NOMO-1 (cell line): ENCODE measurements at regions not wholly inside any gene's neighbourhood (a gene's known extent, or its start where the extent isn't known, plus 50 kb on each side); places are given as distances from the start of the nearest gene placed in this dataset.

ENCODE experiments used
- DNase-seq, 2 experiments: peaks; one replicate each; lab custom pipeline; 2025; ENCODE audit not compliant: unreplicated experiment in 2 of 2; lab: John Stamatoyannopoulos, UW

- DNase-seq: no peak
Observed at GRCh38 chr13:62910541-62911060, 1495.0 kb upstream of the PCDH20 start.

- no peak for DNase-seq
Observed at GRCh38 chr13:62908321-62908720, 1492.7 kb upstream of the PCDH20 start.

GRCh38 chr13:62906896-62907295 lies 1491.2 kb upstream of the PCDH20 start:
- DNase-seq: no peak

- DNase-seq: no peak
Observed at GRCh38 chr13:62906469-62906868, 1490.8 kb upstream of the PCDH20 start.

- DNase-seq: no peak
Observed at GRCh38 chr13:62887046-62887445, 1471.4 kb upstream of the PCDH20 start.

- DNase-seq: no peak
Observed at GRCh38 chr13:62879071-62879470, 1463.4 kb upstream of the PCDH20 start.

DNA sequence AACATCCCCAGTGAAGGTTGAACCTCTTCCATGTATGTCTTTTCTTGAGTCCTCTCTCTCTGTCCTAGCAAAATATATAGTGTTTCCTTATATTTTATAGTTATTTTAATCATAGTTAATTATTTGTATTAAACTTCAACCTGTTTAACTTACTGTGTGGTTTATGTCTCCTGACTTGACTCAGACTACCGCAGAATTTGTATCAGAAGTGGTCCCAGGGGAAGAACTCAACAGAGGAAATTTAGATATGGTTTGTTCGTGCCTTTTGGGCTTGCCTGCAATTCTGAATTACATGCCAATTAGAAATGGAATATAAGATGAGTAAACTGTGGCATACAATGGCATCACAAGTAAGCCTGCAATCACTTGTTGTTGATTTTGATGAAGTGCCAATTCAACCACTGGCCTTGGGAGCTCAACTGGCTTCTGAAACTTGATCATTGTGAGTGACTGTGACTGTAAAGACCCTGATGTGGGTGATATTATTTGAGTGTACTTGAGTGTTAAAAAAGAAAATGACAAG lies 1459.5 kb upstream of the PCDH20 start:
- DNase-seq: no peak

DNA sequence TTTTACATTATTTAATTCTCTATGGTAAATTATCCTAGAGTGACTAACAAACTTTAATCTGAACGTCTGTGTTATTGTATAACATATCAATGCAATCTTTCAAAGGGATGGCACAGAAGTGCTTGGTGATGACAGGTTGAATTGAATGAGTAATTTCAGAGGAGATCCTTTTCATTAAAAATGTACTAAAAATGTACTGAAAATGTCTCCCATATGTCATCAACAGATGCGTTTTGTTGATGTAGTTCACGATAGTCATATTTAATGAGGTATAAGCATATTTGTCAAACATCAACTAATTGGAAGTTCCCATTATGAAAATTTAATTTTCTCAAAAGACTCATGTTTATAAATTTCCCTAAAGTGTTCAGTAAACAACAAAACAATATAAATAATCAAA lies 1434.7 kb upstream of the PCDH20 start:
- DNase-seq: no peak

- DNase-seq: no peak
Observed at GRCh38 chr13:62847520-62847919, 1431.9 kb upstream of the PCDH20 start.

- no peak for DNase-seq
Observed at GRCh38 chr13:62846302-62846701, 1430.7 kb upstream of the PCDH20 start.

DNA sequence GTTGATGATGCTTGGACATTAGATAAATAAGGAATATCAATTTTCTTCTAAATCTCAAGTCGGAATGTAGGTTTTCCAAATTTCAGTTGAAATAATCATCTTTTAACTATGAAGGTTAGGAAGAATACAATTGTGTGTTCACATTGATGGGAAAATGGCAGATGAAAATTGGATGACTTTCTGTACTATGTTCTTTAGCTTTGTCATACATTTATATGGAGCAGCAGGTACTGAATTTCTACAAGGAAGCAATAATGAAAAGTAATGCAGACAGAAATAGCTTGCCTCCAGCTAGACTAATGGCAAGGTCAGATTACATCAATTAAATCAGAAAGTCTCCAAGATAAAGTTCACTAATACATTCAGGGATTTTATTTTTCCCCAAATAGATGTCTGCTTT lies 1423.7 kb upstream of the PCDH20 start:
- no peak for DNase-seq

DNA sequence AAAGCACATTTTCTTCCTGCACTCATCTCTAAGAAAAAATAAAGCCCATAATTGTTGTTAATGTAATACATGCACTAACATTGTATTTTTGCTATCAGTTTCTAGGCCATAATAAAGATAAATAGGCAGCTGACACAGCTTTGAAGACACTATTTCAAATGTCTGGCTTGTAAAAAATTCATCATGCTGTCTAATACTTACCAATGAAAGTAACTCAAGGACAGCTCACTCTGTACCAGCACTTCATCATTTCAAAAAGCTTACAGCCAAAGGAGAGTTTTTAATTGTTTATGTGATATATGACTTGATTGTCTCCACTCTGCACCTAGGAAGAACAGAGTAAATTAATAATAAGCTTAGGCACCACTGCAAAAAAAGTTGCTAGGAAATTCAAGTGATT lies 1423.3 kb upstream of the PCDH20 start:
- DNase-seq: no peak

GRCh38 chr13:62837895-62838294 lies 1422.2 kb upstream of the PCDH20 start:
- no peak for DNase-seq

- DNase-seq: no peak
Observed at GRCh38 chr13:62829486-62829885, 1413.8 kb upstream of the PCDH20 start.

- no peak for DNase-seq
Observed at GRCh38 chr13:62799931-62800436, 1384.3 kb upstream of the PCDH20 start.

GRCh38 chr13:62799038-62799535 lies 1383.4 kb upstream of the PCDH20 start:
- DNase-seq: no peak

- no peak for DNase-seq
Observed at GRCh38 chr13:62793850-62794249, 1378.2 kb upstream of the PCDH20 start.

DNA sequence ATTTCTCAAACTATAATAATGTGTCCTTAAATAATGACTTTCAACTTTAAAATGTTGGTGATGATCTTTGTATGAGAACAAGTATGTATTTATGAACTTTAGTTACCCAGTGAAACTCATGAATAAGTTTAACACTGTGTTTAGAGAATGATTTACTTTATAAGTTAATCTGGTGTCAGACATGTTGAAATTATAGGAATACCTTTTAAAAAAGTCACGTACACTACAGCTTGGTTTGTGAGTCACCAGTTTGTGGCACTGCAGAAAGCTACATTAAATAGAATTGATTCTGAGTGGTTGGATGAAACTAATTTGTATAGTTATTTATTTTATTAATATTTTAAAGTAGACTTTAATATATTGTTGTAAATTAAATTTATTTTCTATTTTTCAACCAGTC lies 1366.2 kb upstream of the PCDH20 start:
- no peak for DNase-seq

- no peak for DNase-seq
Observed at GRCh38 chr13:62779161-62779560, 1363.5 kb upstream of the PCDH20 start.

GRCh38 chr13:62767473-62767872 lies 1351.8 kb upstream of the PCDH20 start:
- no peak for DNase-seq

- DNase-seq: no peak
Observed at GRCh38 chr13:62760724-62761123, 1345.1 kb upstream of the PCDH20 start.

- no peak for DNase-seq
Observed at GRCh38 chr13:62747629-62748028, 1332.0 kb upstream of the PCDH20 start.

- DNase-seq: no peak
Observed at GRCh38 chr13:62747152-62747551, 1331.5 kb upstream of the PCDH20 start.
